HuH-7.5 (cell line): ENCODE measurements at regions not wholly inside any gene's neighbourhood (a gene's known extent, or its start where the extent isn't known, plus 50 kb on each side); places are given as distances from the start of the nearest gene placed in this dataset.
"Not testable (repeated sequence)": the region's sequence is repeated elsewhere in the genome, so short reads cannot be mapped to it uniquely, and the experiment has no call there.

ENCODE experiments used
- DNase-seq: peaks from one replicate; pipeline ENCODE4 v3.0.0; 2011; ENCODE audit warnings: low spot score

- DNase-seq: not testable (repeated sequence)
Observed at GRCh38 chr14:48260394-48261295, 585.2 kb upstream of the MDGA2 start.

- not testable (repeated sequence) for DNase-seq
Observed at GRCh38 chr14:48259876-48260275, 584.5 kb upstream of the MDGA2 start.

- not testable (repeated sequence) for DNase-seq
Observed at GRCh38 chr14:48259232-48259631, 583.8 kb upstream of the MDGA2 start.

- DNase-seq: not testable (repeated sequence)
Observed at GRCh38 chr14:48258703-48259102, 583.3 kb upstream of the MDGA2 start.

- DNase-seq: no peak
Observed at GRCh38 chr14:48253020-48253419, 577.6 kb upstream of the MDGA2 start.

- DNase-seq: no peak
Observed at GRCh38 chr14:48251290-48251689, 575.9 kb upstream of the MDGA2 start.

- no peak for DNase-seq
Observed at GRCh38 chr14:48250575-48250974, 575.2 kb upstream of the MDGA2 start.

- DNase-seq: no peak
Observed at GRCh38 chr14:48247977-48248376, 572.6 kb upstream of the MDGA2 start.

GRCh38 chr14:48243900-48244299 is 568.5 kb upstream of the MDGA2 start:
- DNase-seq: no peak

- DNase-seq: no peak
Observed at GRCh38 chr14:48229091-48229490, 553.7 kb upstream of the MDGA2 start.

GRCh38 chr14:48193893-48194292 is 518.5 kb upstream of the MDGA2 start:
- DNase-seq: no peak

GRCh38 chr14:48149624-48150023 is 474.2 kb upstream of the MDGA2 start:
- DNase-seq: not testable (repeated sequence)

GRCh38 chr14:48140804-48141203 is 465.4 kb upstream of the MDGA2 start:
- no peak for DNase-seq

GRCh38 chr14:48129472-48129871 is 454.1 kb upstream of the MDGA2 start:
- DNase-seq: no peak

GRCh38 chr14:48127674-48128073 is 452.3 kb upstream of the MDGA2 start:
- no peak for DNase-seq

GRCh38 chr14:48125654-48126053 is 450.2 kb upstream of the MDGA2 start:
- no peak for DNase-seq

GRCh38 chr14:48113713-48114112 is 438.3 kb upstream of the MDGA2 start:
- DNase-seq: no peak

- DNase-seq: no peak
Observed at GRCh38 chr14:48111151-48111550, 435.7 kb upstream of the MDGA2 start.

GRCh38 chr14:48107646-48108045 is 432.2 kb upstream of the MDGA2 start:
- no peak for DNase-seq

- no peak for DNase-seq
Observed at GRCh38 chr14:48096897-48097296, 421.5 kb upstream of the MDGA2 start.

GRCh38 chr14:48086516-48086915 is 411.1 kb upstream of the MDGA2 start:
- no peak for DNase-seq

GRCh38 chr14:48075487-48075886 is 400.1 kb upstream of the MDGA2 start:
- DNase-seq: no peak

- no peak for DNase-seq
Observed at GRCh38 chr14:48052973-48053372, 377.6 kb upstream of the MDGA2 start.

- no peak for DNase-seq
Observed at GRCh38 chr14:48035836-48036235, 360.4 kb upstream of the MDGA2 start.
